Psoas muscle (tissue), 7 donors: ENCODE measurements at regions not wholly inside any gene's neighbourhood (a gene's known extent, or its start where the extent isn't known, plus 50 kb on each side); places are given as distances from the start of the nearest gene placed in this dataset.
"Not testable (repeated sequence)": the region's sequence is repeated elsewhere in the genome, so short reads cannot be mapped to it uniquely, and the experiment has no call there.

Source experiments
- ATAC-seq, 4 donors: fragments of 200-7000 bp; cut with Tn5 transposase; one replicate each; pipeline ENCODE4 v1.9.1; 2020; ENCODE audit warnings: moderate library complexity in 3 of 4, mild to moderate bottlenecking in 2 of 4
- DNase-seq, 2 donors: peaks; one replicate each; pipeline ENCODE4 v3.0.0-alpha.2; 2020
- H3K27ac ChIP-seq: fragments of 200-600 bp; one replicate; pipeline ENCODE4 v1.8.0; 2022
- H3K27me3 ChIP-seq, 3 donors: fragments of 200-600 bp in 1 of 3; one replicate each; pipeline versions ENCODE4 v1.6.1 to v1.8.0; 2013 to 2022; ENCODE audit warnings: low read length in 2 of 3, mild to moderate bottlenecking in 2 of 3, moderate library complexity in 1 of 3; ENCODE audit not compliant: insufficient read depth in 3 of 3
- H3K36me3 ChIP-seq, 2 donors: fragments of 200-600 bp in 1 of 2; one replicate each; pipeline versions ENCODE4 v1.6.1 to v1.8.0; 2013 to 2022; ENCODE audit warnings: low read depth in 1 of 2, mild to moderate bottlenecking in 1 of 2, moderate library complexity in 1 of 2; ENCODE audit not compliant: insufficient read depth in 1 of 2
- H3K4me1 ChIP-seq: fragments of 200-600 bp; one replicate; pipeline ENCODE4 v1.8.0; 2022
- H3K4me3 ChIP-seq: fragments of 200-600 bp; one replicate; pipeline ENCODE4 v1.8.0; 2022; ENCODE audit warnings: mild to moderate bottlenecking
- H3K9me3 ChIP-seq: fragments of 200-600 bp; one replicate; pipeline ENCODE4 v1.8.0; 2022
- WGBS, 3 donors: extraction: QIAGEN DNeasy Blood & Tissue Kit; methylation state at CpG; one replicate each; pipeline versions ENCODE4 v1.1.6 to v1.1.7; 2013; 5-methylcytosine and 5-hydroxymethylcytosine counted together
- intact Hi-C, 2 donors: fragments of 100-400 bp; cut with DNase I; formaldehyde crosslinking; loops; one replicate each; pipeline versions ENCODE4 v1.11.0 to v1.14.2; 2022
- TF ChIP-seq, protein P1 (sequence below): fragments of 200-600 bp; IDR thresholded peaks from one replicate; pipeline ENCODE4 v1.8.0; 2022; ENCODE audit warnings: antibody characterized with exemption
- donor health status: healthy with polysubstance abuse.
- donor health status: DM: no; HTN: no; CAD: no; lungs with moderate emphysema.
- donor health status: Bipolar disorder and iron deficiency.
- donor health status: healthy.
- donor health status: DM: yes; HTN: yes; CAD: no.
- donor health status: DM: no; HTN: no; CAD: no.
- donor health status: DM: yes; HTN: yes; CAD: no.

DNA sequence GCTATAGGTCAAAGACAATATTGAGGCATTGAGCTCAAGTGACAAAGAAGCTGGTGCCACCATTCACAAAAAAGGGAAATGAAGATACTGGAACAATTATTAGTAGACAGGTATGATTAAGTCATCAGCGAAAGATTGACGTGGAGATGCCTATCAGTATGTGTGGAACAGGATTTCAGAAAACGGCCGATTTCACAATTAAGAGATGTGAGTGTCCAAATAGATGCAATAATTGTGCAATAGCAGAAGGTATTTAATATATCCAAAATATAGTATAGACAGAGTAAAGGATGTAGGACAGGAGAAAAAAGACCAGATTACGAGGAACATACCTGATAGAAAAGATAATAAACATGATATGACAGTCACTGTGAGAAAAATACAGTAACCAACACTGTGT is 433.1 kb downstream of the C12orf50 start:
- Histone ChIP-seq H3K4me3 (no peak overlapping the region), H3K9me3 (no peaks in the 10 kb centered on the region), H3K4me1 (no peaks in the 10 kb centered on the region), H3K27ac (no peak overlapping the region), H3K36me3 (no peaks in the 10 kb centered on the region), H3K27me3 (no peaks in the 10 kb centered on the region)
- TF ChIP-seq, protein P1, sequence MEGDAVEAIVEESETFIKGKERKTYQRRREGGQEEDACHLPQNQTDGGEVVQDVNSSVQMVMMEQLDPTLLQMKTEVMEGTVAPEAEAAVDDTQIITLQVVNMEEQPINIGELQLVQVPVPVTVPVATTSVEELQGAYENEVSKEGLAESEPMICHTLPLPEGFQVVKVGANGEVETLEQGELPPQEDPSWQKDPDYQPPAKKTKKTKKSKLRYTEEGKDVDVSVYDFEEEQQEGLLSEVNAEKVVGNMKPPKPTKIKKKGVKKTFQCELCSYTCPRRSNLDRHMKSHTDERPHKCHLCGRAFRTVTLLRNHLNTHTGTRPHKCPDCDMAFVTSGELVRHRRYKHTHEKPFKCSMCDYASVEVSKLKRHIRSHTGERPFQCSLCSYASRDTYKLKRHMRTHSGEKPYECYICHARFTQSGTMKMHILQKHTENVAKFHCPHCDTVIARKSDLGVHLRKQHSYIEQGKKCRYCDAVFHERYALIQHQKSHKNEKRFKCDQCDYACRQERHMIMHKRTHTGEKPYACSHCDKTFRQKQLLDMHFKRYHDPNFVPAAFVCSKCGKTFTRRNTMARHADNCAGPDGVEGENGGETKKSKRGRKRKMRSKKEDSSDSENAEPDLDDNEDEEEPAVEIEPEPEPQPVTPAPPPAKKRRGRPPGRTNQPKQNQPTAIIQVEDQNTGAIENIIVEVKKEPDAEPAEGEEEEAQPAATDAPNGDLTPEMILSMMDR, result no peak
- DNase-seq (no peak), ATAC-seq (no peak)
- 92 to 97% (median 97%) methylated on average over 5 of the region's 5 CpGs for WGBS, 3 donors
- intact Hi-C loops, result no loop called here

DNA sequence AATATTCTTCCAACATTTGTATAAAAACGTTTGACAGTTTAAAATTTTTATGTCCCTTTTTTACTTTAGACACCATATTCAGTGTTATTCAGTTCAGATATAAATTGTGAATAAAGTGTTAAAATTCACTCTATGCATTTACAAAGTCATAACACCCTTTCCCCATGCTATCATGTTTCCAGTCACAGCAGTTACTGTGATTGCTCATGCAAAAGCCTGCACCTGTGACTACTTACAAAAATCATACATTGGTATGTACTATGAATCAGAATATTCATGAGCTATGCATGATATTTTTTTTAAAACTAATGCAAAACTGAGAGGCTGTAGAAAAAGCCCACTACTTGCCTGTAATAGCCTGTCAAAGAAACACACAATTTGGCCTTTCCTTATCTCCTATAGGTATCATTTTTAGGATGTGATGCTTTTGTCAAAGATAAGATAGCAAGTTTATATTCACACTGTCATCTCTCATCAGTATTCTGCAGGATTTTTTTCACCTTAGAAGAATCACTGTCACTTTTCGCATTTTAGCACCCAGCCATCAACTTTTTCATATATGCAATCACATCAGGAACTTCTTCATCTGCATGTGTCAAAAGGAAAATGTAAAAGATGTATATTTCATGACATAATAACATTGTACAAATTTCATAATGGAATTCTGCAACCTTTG is 443.2 kb downstream of the C12orf50 start:
- no peak for ATAC-seq
- intact Hi-C loops, result no loop called here
- no peak for DNase-seq
- TF ChIP-seq, protein P1, result no peak
- no peak overlapping the region for H3K4me3 ChIP-seq
- H3K36me3 ChIP-seq, result no peaks in the 10 kb centered on the region
- no peaks in the 10 kb centered on the region for H3K9me3 ChIP-seq
- no peaks in the 10 kb centered on the region for H3K27me3 ChIP-seq
- 53 to 62% (median 56%) methylated on average over 2 of the region's 2 CpGs for WGBS, 3 donors
- H3K27ac ChIP-seq, result no peak overlapping the region
- H3K4me1 ChIP-seq, result no peaks in the 10 kb centered on the region

DNA sequence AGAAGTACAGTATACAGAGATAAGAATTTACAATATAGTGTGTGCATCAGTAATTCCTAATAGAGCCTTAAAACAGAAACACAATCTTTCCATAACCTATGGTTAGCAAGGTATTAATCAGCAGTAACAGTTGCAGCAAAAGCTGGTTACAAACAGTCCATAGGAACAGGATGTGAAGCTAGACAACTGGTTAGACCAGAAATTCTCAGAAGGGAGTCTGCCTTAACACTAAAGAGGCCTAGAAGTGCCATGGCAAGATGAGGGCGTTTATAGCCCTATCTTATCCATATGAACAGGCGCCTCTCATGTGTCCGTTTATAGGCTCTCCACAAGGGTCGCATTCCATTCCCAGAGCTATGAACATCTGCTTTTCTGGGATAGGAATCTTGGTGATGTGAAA is 450.1 kb downstream of the C12orf50 start:
- 72 to 91% (median 84%) methylated on average over 4 of the region's 4 CpGs for WGBS, 3 donors
- H3K9me3 ChIP-seq, DNase-seq, H3K4me1 ChIP-seq, intact Hi-C loops, ATAC-seq, H3K27me3 ChIP-seq, H3K27ac ChIP-seq, H3K36me3 ChIP-seq, H3K4me3 ChIP-seq: not testable (repeated sequence)

DNA sequence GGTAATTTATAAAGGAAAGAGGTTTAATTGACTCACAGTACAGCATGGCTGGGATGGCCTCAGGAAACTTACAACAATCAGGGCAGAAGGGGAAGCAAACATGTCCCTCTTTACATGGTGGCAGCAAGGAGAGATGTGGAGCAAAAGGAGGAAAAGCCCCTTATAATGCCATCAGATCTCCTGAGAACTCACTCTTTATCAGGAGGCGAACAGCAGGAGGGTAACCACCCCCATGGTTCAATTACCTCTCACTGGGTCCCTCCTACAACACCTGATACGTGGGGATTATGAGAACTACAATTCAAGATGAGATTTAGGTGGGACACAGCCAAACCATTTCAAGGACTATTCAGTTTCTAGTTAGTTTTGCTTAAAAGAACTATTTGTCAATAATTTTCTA is 453.3 kb downstream of the C12orf50 start:
- H3K4me1 ChIP-seq, result no peaks in the 10 kb centered on the region
- intact Hi-C loops, result no loop called here
- WGBS, 3 donors, result 51 to 68% (median 63%) methylated on average over 2 of the region's 2 CpGs
- no peaks in the 10 kb centered on the region for H3K36me3 ChIP-seq
- H3K27ac ChIP-seq, result no peak overlapping the region
- DNase-seq (no peak), ATAC-seq (no peak)
- TF ChIP-seq, protein P1, result no peak
- no peaks in the 10 kb centered on the region for H3K9me3 ChIP-seq
- no peaks in the 10 kb centered on the region for H3K27me3 ChIP-seq
- no peak overlapping the region for H3K4me3 ChIP-seq

DNA sequence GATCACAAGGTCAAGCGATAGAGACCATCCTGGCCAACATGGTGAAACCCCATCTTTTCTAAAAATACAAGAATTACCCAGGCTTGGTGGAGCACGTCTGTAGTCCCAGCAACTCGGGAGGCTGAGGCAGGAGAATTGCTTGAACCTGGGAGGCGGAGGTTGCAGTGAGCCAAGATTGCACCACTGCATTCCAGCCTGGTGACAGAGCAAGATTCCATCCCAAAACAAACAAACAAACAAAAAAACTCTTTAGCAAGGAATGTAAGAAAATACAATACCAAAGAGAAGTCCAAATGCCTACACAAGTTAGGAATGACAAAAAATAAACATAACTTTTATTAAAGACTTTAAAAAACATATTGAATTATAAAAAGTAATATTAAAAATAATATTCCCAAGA is 462.3 kb downstream of the C12orf50 start:
- H3K4me1 ChIP-seq, H3K9me3 ChIP-seq, DNase-seq, H3K4me3 ChIP-seq, H3K27me3 ChIP-seq, ATAC-seq, H3K27ac ChIP-seq, intact Hi-C loops, H3K36me3 ChIP-seq: not testable (repeated sequence)
- 80 to 90% (median 80%) methylated on average over 4 of the region's 4 CpGs for WGBS, 3 donors

DNA sequence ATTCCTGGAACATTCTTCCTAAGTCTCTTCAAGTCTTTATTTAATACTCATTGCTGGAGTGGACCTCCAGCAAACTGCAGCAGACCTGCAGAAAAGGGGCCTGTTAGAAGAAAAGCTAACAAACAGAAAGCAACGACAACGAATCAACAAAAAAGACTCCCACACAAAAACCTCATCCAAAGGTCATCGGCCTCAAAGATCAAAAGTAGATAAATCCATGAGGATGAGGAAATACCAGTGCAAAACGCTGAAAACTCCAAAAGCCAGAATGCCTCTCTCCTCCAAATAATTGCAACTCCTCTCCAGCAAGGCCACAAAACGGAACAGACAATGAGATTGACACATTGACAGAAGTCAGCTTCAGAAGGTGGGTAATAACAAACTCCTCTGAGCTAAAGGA is 472.2 kb downstream of the C12orf50 start:
- TF ChIP-seq, protein P1, result no peak
- Histone ChIP-seq H3K4me3 (no peak overlapping the region), H3K4me1 (no peaks in the 10 kb centered on the region), H3K27ac (no peak overlapping the region), H3K9me3 (no peaks in the 10 kb centered on the region), H3K36me3 (no peaks in the 10 kb centered on the region), H3K27me3 (no peaks in the 10 kb centered on the region)
- ATAC-seq (no peak), DNase-seq (no peak)
- WGBS, 3 donors, result 82 to 92% (median 85%) methylated on average over 5 of the region's 5 CpGs
- intact Hi-C loops, result loop anchor here in 1 of 2 donors (1.0 kb wide), 1 partner anchor 8 kb away; no protein-coding TSS in a partner anchor

DNA sequence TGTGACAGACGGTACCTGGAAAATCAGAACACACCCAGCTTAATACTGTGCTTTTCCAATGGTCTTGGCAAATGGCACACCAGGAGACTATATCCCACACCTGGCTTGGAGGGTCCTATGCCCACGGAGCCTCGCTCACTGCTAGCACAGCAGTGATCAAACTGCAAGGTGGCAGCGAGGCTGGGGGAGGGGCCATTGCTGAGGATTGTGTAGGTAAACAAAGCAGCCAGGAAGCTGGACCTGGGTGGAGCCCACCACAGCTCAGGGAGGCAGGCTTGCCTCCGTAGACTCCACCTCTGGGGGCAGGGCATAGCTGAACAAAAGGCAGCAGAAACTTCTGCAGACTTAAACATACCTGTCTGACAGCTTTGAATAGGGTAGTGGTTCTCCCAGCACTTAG is 498.0 kb downstream of the C12orf50 start:
- H3K9me3 ChIP-seq, H3K36me3 ChIP-seq, H3K4me1 ChIP-seq, H3K4me3 ChIP-seq, intact Hi-C loops, DNase-seq, ATAC-seq, H3K27ac ChIP-seq, H3K27me3 ChIP-seq: not testable (repeated sequence)
- WGBS, 3 donors, result 89 to 92% (median 89%) methylated on average over 5 of the region's 5 CpGs
